GM12878 (cell line): ENCODE measurements at regions not wholly inside any gene's neighbourhood (a gene's known extent, or its start where the extent isn't known, plus 50 kb on each side); places are given as distances from the start of the nearest gene placed in this dataset.

Source experiments
- ATAC-seq: fragments of 200-7000 bp; cut with Tn5 transposase; 3 replicates; pipeline ENCODE4 v1.9.1; 2020; ENCODE audit warnings: mild to moderate bottlenecking, moderate library complexity
- BruUV-seq: library from RNA; stranded (reverse); fragments of 400-500 nt; replicated peaks from 2 replicates; lab custom pipeline; 2021; lab: Mats Ljungman, UMichigan
- CTCF ChIA-PET: fragments of 300-600 bp; sonication (Branson Sonifier 250); formaldehyde crosslinking; extraction: SDS; loops from one replicate; lab custom pipeline; 2021; ENCODE audit warnings: inconsistent platforms; lab: Yijun Ruan, JAX
- POLR2A ChIA-PET: fragments of 350-600 bp; formaldehyde crosslinking; extraction: SDS; loops from one replicate; lab custom pipeline; 2021; ENCODE audit warnings: inconsistent platforms; lab: Charles Lee
- RAD21 ChIA-PET: fragments of 300-600 bp; sonication (Branson Sonifier 250); formaldehyde crosslinking; loops from one replicate; lab custom pipeline; 2023; ENCODE audit warnings: antibody characterized with exemption; ENCODE audit not compliant: unreplicated experiment; lab: Charles Lee
- SMC1A ChIA-PET: fragments of 300-600 bp; sonication (Branson Sonifier 250); formaldehyde crosslinking; loops from one replicate; lab custom pipeline; 2023; ENCODE audit not compliant: unreplicated experiment, uncharacterized antibody; lab: Charles Lee
- DNase-seq: peaks from one replicate; pipeline ENCODE4 v3.0.0-alpha.2; 2011; ENCODE audit warnings: low read depth, low spot score
- FAIRE-seq: peaks from 3 replicates; lab custom pipeline; 2011; peaks lifted over from hg19 to GRCh38; lab: Jason Lieb, UNC
- H2AFZ ChIP-seq: 2 replicates; pipeline ENCODE4 v1.6.0; 2011; ENCODE audit warnings: low read depth, low read length, control low read depth; ENCODE audit not compliant: control insufficient read depth
- H3K27ac ChIP-seq: 2 replicates; pipeline ENCODE4 v1.5.1; 2011; ENCODE audit warnings: control low read depth; ENCODE audit not compliant: control insufficient read depth, insufficient read depth
- H3K27me3 ChIP-seq, 2 experiments: replicated peaks in 1 of 2; 2 replicates each; pipeline versions ENCODE4 v1.6.0 to v1.6.1; 2011; ENCODE audit warnings: low read length in 1 of 2; ENCODE audit not compliant: control insufficient read depth in 2 of 2, insufficient read depth in 2 of 2
- H3K36me3 ChIP-seq, 2 experiments: 2 replicates each; pipeline ENCODE4 v1.5.1; 2011; ENCODE audit warnings: low read length in 1 of 2; ENCODE audit not compliant: control insufficient read depth in 2 of 2, insufficient read depth in 2 of 2
- H3K4me1 ChIP-seq: 2 replicates; pipeline ENCODE4 v1.6.1; 2011; ENCODE audit warnings: mild to moderate bottlenecking, low read length, moderate library complexity, mixed read lengths; ENCODE audit not compliant: control insufficient read depth, insufficient read depth
- H3K4me2 ChIP-seq: 2 replicates; pipeline ENCODE4 v1.6.0; 2011; ENCODE audit warnings: control low read depth; ENCODE audit not compliant: control insufficient read depth, insufficient read depth
- H3K4me3 ChIP-seq: fragments of 200-600 bp; sonication (generic); 2 replicates; pipeline ENCODE4 v1.5.1; 2016
- H3K79me2 ChIP-seq: 2 replicates; pipeline ENCODE4 v1.6.0; 2011; ENCODE audit warnings: low read length; ENCODE audit not compliant: control insufficient read depth, insufficient read depth
- H3K9ac ChIP-seq: 2 replicates; pipeline ENCODE4 v1.8.0; 2011; ENCODE audit warnings: low read length, control low read depth, mixed read lengths; ENCODE audit not compliant: control insufficient read depth, insufficient read depth
- H3K9me3 ChIP-seq: replicated peaks from 3 replicates; pipeline ENCODE4 v1.5.1; 2011; ENCODE audit warnings: mild to moderate bottlenecking, low read length; ENCODE audit not compliant: control insufficient read depth, insufficient read depth
- H4K20me1 ChIP-seq: 2 replicates; pipeline ENCODE4 v1.6.0; 2011; ENCODE audit not compliant: control insufficient read depth, insufficient read depth
- CUX1 ChIP-seq: IDR thresholded peaks from 2 replicates; pipeline ENCODE4 v1.6.1; 2012; ENCODE audit warnings: improper control_type of control experiment, low read depth, low read length; ENCODE audit not compliant: insufficient replicate concordance
- E2F4 ChIP-seq: IDR thresholded peaks from 2 replicates; pipeline ENCODE4 v1.6.1; 2012; ENCODE audit warnings: low read depth, low read length, improper control_type of control experiment
- JUNB ChIP-seq: IDR thresholded peaks from 2 replicates; pipeline ENCODE4 v1.6.1; 2016; ENCODE audit warnings: antibody characterized with exemption, mild to moderate bottlenecking
- RAD51 ChIP-seq: fragments of 450-650 bp; IDR thresholded peaks from 2 replicates; pipeline ENCODE4 v1.6.1; 2016; ENCODE audit warnings: moderate library complexity, mild to moderate bottlenecking, inconsistent platforms
- TBL1XR1 ChIP-seq: IDR thresholded peaks from 2 replicates; pipeline ENCODE4 v1.6.1; 2012; ENCODE audit warnings: low read depth, low read length, improper control_type of control experiment
- TCF12 ChIP-seq: IDR thresholded peaks from 2 replicates; pipeline ENCODE4 v1.6.1; 2011; ENCODE audit warnings: low read depth, mild to moderate bottlenecking, low read length
- ZNF384 ChIP-seq: IDR thresholded peaks from 2 replicates; pipeline ENCODE4 v1.6.1; 2012; ENCODE audit warnings: low read depth, mild to moderate bottlenecking, low read length, improper control_type of control experiment, borderline replicate concordance
- WGBS: methylation state at CpG from one replicate; pipeline ENCODE4 v1.1.6; 2016; ENCODE audit warnings: low lambda C conversion rate; ENCODE audit not compliant: insufficient replicate concordance, insufficient coverage; ENCODE audit errors: missing lambda C conversion rate; 5-methylcytosine and 5-hydroxymethylcytosine counted together
- in situ Hi-C: fragments of 300-500 bp; cut with MboI; formaldehyde crosslinking; loops from 9 replicates; pipeline ENCODE4 v1.14.3; 2018; ENCODE audit warnings: mixed read lengths
- intact Hi-C: fragments of 100-400 bp; cut with micrococcal nuclease; formaldehyde crosslinking; loops from one replicate; pipeline ENCODE4 v1.14.2; 2022; ENCODE audit not compliant: unreplicated experiment

GRCh38 chr6:30399390-30400058 is 54.6 kb downstream of the RPP21 start (continued):
- no peak for TF ChIP-seq CUX1
- no peak for TF ChIP-seq ZNF384
- no peak for TF ChIP-seq JUNB
- no peak for TF ChIP-seq RAD51
- TF ChIP-seq, all 136 proteins: peak for 0

GRCh38 chr6:30405934-30406333 is 61.0 kb downstream of the RPP21 start:
- CTCF ChIA-PET: no interaction called here
- 22% methylated on average over 2 of the region's 2 CpGs for WGBS
- Histone ChIP-seq H3K79me2 (no peaks in the 10 kb centered on the region), H3K9me3 (peaks cover 6% of the 10 kb centered on the region; the same call in 2 of the 3 replicates), H3K4me2 (no peak overlapping the region), H3K36me3 (no peaks in the 10 kb centered on the region), H3K27me3 (peaks cover 2 to 4% of the 10 kb centered on the region in 2 experiments; a peak in 3 of 4 replicates), H3K4me3 (no peak overlapping the region), H4K20me1 (no peaks in the 10 kb centered on the region), H3K4me1 (no peaks in the 10 kb centered on the region), H3K27ac (no peak overlapping the region), H2AFZ (no peak overlapping the region), H3K9ac (no peak overlapping the region)
- in situ Hi-C loops: no loop called here
- no peak for FAIRE-seq
- RAD21 ChIA-PET: no interaction called here
- BruUV-seq: no TSS peak
- DNase-seq: no peak
- SMC1A ChIA-PET: no interaction called here
- POLR2A ChIA-PET: no interaction called here
- intact Hi-C loops: no loop called here
- no peak for ATAC-seq
- TF ChIP-seq TCF12 (no peak), TBL1XR1 (no peak), E2F4 (no peak)
